ENCODE measurements at regions not wholly inside any gene's neighbourhood (a gene's known extent, or its start where the extent isn't known, plus 50 kb on each side); places are given as distances from the start of the nearest gene placed in this dataset.
A peak's percentile ranks its signal among the peaks of the same experiment; 100 is the strongest.

DNA sequence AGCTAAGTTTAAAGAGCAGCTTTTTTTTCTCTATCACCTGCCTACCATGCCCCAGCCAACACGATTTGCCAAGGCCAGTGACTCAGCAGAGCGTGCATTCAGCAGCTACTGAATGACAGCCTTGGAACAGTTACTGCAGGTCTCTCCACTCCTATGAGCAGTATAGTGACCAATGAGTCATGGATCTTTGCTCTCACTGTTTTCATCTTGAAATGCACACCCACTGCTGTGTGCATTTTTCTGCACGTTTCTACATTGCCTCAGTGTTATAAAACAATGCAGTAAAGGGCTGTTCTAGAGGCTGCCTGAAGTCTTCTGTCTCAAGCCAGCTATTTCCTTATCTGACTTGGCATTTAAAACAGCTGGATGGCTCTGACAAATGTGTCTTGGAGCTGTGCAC lies 66.0 kb upstream of the C4orf54 start:
- H3K9me1 ChIP-seq (ENCODE audit: control insufficient read depth, extremely low read depth, insufficient read depth, low read length) = no peaks in the 10 kb centered on the region
- peak overlapping the region; percentile 22 for H3K27ac ChIP-seq (ENCODE audit: control insufficient read depth, insufficient read depth, low read length)
- H3K27me3 ChIP-seq (ENCODE audit: control insufficient read depth, extremely low read depth, insufficient read depth, low read length) = no peaks in the 10 kb centered on the region
- H3K9me3 ChIP-seq (ENCODE audit: control insufficient read depth, low read depth, low read length) = no peaks in the 10 kb centered on the region
- no peaks in the 10 kb centered on the region for H4K20me1 ChIP-seq (ENCODE audit: control insufficient read depth, extremely low read depth, insufficient read depth, low read length)
- no peak overlapping the region for H3K4me3 ChIP-seq (ENCODE audit: control insufficient read depth in 2 of 3, extremely low read depth in 1 of 3, insufficient read depth in 2 of 3, low read depth in 1 of 3, low read length in 3 of 3)
- no peaks in the 10 kb centered on the region for H3K36me3 ChIP-seq (ENCODE audit: control insufficient read depth in 2 of 2, extremely low read depth in 1 of 2, insufficient read depth in 2 of 2, low read length in 2 of 2)
- H3K79me2 ChIP-seq (ENCODE audit: control insufficient read depth, insufficient read depth, low read length) = no peaks in the 10 kb centered on the region
- DNase-seq (ENCODE audit: low read depth, low spot score) (peak; percentile 53), FAIRE-seq (peak; percentile 96)
- H3K4me2 ChIP-seq (ENCODE audit: control insufficient read depth, extremely low read depth, insufficient read depth, low read depth, low read length) = peak overlapping the region; percentile 31
- TF ChIP-seq, protein P1, sequence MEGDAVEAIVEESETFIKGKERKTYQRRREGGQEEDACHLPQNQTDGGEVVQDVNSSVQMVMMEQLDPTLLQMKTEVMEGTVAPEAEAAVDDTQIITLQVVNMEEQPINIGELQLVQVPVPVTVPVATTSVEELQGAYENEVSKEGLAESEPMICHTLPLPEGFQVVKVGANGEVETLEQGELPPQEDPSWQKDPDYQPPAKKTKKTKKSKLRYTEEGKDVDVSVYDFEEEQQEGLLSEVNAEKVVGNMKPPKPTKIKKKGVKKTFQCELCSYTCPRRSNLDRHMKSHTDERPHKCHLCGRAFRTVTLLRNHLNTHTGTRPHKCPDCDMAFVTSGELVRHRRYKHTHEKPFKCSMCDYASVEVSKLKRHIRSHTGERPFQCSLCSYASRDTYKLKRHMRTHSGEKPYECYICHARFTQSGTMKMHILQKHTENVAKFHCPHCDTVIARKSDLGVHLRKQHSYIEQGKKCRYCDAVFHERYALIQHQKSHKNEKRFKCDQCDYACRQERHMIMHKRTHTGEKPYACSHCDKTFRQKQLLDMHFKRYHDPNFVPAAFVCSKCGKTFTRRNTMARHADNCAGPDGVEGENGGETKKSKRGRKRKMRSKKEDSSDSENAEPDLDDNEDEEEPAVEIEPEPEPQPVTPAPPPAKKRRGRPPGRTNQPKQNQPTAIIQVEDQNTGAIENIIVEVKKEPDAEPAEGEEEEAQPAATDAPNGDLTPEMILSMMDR (optimal IDR thresholded peaks at IDR 0.05 in 1 of 3, IDR thresholded peaks at IDR 0.05 in 1 of 3, conservative IDR thresholded peaks at IDR 0.05 in 1 of 3; ENCODE audit: extremely low read depth in 1 of 3, insufficient read depth in 2 of 3, low read length in 3 of 3) = no peak
- no peak for TF ChIP-seq EZH2 (IDR thresholded peaks at IDR 0.05; ENCODE audit: low read length)
- no peak overlapping the region for H3K9ac ChIP-seq (ENCODE audit: control insufficient read depth, extremely low read depth, insufficient read depth, low read length)
- H3K4me1 ChIP-seq (ENCODE audit: control insufficient read depth, extremely low read depth, insufficient read depth, low read length) = peaks cover 26% of the 10 kb centered on the region
- dilution Hi-C loops (cut with MboI; ENCODE audit: extremely low pct_ligation_motif_present, low sequenced_read_pairs) = no loop called here
- no peak overlapping the region for H2AFZ ChIP-seq (ENCODE audit: control insufficient read depth, low read length)

DNA sequence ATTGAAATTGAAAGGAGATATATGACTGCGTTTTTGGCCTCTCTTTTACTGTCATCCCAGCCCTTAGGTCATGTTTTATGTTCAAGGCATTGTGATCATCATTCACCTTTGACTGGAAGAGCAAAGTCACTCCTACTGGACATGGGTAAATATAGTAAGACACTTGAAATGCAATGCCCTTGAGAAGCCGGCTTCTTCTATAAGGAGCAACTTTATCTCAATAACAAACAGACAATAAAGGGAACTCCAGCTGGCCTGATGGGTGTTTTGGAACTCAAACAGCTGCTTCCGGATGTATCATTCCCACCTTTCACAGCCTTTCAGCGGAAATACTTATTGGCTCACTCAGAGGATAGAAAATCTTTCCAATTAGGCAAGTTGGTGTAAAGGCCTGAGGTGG lies 65.1 kb upstream of the C4orf54 start:
- Histone ChIP-seq H3K4me2 (ENCODE audit: control insufficient read depth, extremely low read depth, insufficient read depth, low read depth, low read length) (peak overlapping the region; percentile 47), H3K36me3 (ENCODE audit: control insufficient read depth in 2 of 2, extremely low read depth in 1 of 2, insufficient read depth in 2 of 2, low read length in 2 of 2) (no peaks in the 10 kb centered on the region), H3K9ac (ENCODE audit: control insufficient read depth, extremely low read depth, insufficient read depth, low read length) (no peak overlapping the region), H3K27me3 (ENCODE audit: control insufficient read depth, extremely low read depth, insufficient read depth, low read length) (no peaks in the 10 kb centered on the region), H3K4me3 (ENCODE audit: control insufficient read depth in 2 of 3, extremely low read depth in 1 of 3, insufficient read depth in 2 of 3, low read depth in 1 of 3, low read length in 3 of 3) (no peak overlapping the region), H3K79me2 (ENCODE audit: control insufficient read depth, insufficient read depth, low read length) (no peaks in the 10 kb centered on the region), H3K27ac (ENCODE audit: control insufficient read depth, insufficient read depth, low read length) (peak overlapping the region; percentile 66), H3K9me1 (ENCODE audit: control insufficient read depth, extremely low read depth, insufficient read depth, low read length) (no peaks in the 10 kb centered on the region), H2AFZ (ENCODE audit: control insufficient read depth, low read length) (no peak overlapping the region), H3K9me3 (ENCODE audit: control insufficient read depth, low read depth, low read length) (no peaks in the 10 kb centered on the region), H4K20me1 (ENCODE audit: control insufficient read depth, extremely low read depth, insufficient read depth, low read length) (no peaks in the 10 kb centered on the region), H3K4me1 (ENCODE audit: control insufficient read depth, extremely low read depth, insufficient read depth, low read length) (peaks cover 26% of the 10 kb centered on the region)
- dilution Hi-C loops (cut with MboI; ENCODE audit: extremely low pct_ligation_motif_present, low sequenced_read_pairs) = no loop called here
- DNase-seq (ENCODE audit: low read depth, low spot score) (no peak), FAIRE-seq (peak; percentile 89)
- TF ChIP-seq, protein P1 (optimal IDR thresholded peaks at IDR 0.05 in 1 of 3, IDR thresholded peaks at IDR 0.05 in 1 of 3, conservative IDR thresholded peaks at IDR 0.05 in 1 of 3; ENCODE audit: extremely low read depth in 1 of 3, insufficient read depth in 2 of 3, low read length in 3 of 3) = no peak
- no peak for TF ChIP-seq EZH2 (IDR thresholded peaks at IDR 0.05; ENCODE audit: low read length)
